GM20000 (cell line): ENCODE measurements at regions not wholly inside any gene's neighbourhood (a gene's known extent, or its start where the extent isn't known, plus 50 kb on each side); places are given as distances from the start of the nearest gene placed in this dataset.

Experiments
- DNase-seq: peaks from one replicate; pipeline ENCODE4 v3.0.0; 2012; ENCODE audit warnings: low spot score
- TF ChIP-seq, protein P1 (sequence below): IDR thresholded peaks from 2 replicates; pipeline ENCODE4 v1.5.1; 2012; ENCODE audit warnings: mild to moderate bottlenecking, control low read depth; ENCODE audit errors: extremely low read depth, missing control alignments

DNA sequence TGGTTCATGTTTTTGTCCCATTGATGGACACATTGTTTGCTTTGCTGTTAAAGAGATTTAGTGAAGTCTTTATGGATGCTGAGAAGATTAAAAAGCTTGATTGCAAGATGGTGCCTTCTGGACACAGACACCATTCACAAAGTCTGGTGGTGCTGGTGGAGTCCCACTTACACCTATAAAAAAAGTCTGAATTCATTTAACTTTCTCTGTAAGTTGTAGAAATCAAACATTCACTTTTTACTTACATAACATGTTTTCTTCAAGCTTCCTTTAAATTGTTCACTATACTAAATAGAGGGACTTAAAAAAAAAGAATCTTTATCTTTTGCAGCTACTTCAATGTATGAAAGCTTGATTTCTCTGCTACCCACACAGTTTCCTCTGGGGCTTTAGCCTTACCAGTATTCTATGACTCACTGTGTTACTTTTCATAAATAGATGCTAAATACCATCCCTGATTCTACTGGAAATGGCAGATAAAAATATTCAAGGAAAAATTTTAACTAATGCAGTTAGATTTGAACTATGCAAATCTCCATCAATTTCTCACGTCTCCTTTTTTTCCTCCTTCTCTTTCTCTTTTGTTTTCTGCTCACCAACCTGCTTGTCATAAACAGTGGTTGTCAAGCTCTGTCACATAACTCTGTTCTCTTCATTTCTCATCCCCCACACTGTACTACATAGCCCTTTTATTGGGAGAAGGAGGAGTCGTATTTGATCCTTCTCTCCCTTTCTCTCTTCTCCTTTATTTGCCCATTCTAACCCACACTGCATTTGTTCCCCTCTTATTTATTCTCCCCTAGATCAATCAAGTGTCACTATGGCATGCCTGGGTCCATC, 89.7 kb downstream of the FAM76B start:
- TF ChIP-seq, protein P1, sequence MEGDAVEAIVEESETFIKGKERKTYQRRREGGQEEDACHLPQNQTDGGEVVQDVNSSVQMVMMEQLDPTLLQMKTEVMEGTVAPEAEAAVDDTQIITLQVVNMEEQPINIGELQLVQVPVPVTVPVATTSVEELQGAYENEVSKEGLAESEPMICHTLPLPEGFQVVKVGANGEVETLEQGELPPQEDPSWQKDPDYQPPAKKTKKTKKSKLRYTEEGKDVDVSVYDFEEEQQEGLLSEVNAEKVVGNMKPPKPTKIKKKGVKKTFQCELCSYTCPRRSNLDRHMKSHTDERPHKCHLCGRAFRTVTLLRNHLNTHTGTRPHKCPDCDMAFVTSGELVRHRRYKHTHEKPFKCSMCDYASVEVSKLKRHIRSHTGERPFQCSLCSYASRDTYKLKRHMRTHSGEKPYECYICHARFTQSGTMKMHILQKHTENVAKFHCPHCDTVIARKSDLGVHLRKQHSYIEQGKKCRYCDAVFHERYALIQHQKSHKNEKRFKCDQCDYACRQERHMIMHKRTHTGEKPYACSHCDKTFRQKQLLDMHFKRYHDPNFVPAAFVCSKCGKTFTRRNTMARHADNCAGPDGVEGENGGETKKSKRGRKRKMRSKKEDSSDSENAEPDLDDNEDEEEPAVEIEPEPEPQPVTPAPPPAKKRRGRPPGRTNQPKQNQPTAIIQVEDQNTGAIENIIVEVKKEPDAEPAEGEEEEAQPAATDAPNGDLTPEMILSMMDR = no peak
- DNase-seq = no peak

DNA sequence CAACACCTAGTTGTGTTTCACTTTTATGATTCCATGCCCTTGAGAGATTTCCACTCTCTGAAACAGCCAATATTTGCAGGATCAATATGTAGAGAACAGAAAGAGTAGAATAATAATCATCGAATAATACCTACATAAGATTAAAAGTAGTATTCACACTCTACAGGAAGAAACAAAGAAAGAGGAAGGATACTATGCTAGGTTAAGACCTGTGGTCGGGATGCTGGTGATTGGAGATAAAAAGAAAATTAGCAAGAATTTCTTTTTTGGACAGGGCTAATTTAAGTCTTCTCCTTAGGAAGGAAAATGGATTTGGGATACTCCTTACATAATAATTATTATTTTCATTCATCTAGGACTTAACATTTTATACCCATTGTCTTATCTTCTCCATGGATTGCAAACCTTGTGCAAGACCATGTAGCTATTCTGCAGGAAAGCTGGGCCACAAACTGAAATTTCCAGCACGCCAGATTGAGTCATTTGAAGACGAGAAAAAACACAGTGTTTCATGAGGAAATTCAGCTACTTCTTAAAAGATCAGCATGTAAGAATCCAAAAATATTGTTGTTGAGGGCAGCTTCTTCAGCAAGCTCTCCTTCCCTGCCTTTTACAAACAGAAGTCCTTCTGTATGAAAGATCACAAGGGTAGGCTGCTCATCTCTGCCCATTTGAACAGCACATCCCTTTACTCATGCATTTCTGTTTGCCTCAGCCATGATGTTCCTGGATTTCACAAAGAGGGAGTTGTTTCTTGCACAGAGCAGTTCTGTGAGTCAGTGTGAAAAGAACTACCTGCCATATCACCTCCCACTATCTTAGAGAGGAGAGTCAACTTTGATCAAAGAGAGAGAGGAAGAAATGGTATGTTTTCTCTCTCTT, 90.7 kb downstream of the FAM76B start:
- DNase-seq = no peak
- TF ChIP-seq, protein P1 = no peak

DNA sequence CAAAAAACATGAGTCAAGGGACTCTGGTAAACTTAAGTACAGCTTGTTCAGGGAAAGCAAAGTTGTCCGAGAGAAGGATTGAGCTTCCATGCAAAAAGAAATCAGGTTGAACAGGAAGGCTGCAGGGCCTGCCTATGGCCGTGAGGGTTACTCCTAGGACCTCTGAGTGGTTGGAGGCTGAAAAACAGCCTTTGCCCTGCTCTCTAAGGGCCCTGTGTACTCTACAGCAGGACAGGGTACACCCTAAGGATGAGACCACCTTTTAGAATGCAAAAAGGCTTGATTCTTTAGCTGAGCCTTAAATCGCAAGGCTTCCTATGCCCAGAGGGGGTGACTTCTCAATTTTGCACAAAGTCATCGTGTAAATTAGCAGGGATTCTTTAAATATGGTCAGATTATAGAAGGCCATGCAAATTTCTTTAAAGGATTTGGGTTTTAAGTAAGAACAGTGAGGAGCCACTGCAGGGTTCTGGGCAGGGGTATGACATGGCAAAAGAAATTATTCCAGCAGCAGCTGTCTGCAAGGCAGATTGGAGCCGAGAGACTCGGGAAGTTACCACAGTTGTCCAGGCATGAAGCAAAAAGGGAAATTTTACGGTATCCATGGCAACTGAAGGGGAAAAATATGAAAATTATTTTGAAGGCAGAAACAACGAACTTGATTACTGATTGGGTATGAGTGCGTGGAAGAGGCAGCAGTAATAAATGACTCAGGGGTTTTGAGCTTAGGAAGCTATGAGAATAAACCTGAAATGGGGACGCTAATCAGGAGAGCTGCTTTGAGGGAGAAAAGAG, 91.8 kb downstream of the FAM76B start:
- DNase-seq = no peak
- TF ChIP-seq, protein P1 = no peak

DNA sequence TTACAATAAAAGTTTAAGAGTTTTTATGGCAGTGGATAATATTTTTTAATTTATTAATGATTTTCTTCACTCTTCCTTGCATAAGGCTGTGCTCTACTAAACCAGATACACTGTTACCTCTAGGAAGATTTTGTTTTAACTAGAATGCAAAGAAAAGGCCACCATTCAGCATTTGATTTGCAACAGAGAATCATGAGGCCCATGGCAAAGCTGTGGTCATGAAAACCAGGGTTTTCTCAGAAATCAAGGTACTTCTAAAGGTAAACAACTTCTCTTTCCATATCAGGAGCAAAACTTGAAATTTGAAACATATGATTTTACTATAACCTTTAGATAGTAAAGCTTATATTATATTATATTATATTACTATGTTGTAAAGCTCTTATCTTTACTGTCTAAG, 94.4 kb downstream of the FAM76B start:
- no peak for DNase-seq
- TF ChIP-seq, protein P1 = no peak

DNA sequence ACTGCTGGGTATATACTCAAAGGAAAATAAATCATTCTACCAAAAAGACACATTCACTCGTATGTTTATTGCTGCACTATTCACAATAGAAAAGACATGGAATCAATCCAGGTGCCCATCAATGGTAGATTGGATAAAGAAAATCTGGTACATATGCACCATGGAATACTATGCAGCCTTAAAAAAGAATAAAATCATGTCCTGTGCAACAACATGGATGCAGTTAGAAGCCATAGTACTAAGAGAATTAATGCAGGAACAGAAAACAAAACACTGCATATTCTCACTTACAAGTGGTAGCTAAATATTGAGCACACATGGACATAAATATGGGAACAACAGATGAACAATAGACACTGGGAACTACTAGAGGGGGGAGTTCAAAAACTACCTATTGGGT, 96.3 kb downstream of the FAM76B start:
- no peak for DNase-seq
- TF ChIP-seq, protein P1 = no peak

DNA sequence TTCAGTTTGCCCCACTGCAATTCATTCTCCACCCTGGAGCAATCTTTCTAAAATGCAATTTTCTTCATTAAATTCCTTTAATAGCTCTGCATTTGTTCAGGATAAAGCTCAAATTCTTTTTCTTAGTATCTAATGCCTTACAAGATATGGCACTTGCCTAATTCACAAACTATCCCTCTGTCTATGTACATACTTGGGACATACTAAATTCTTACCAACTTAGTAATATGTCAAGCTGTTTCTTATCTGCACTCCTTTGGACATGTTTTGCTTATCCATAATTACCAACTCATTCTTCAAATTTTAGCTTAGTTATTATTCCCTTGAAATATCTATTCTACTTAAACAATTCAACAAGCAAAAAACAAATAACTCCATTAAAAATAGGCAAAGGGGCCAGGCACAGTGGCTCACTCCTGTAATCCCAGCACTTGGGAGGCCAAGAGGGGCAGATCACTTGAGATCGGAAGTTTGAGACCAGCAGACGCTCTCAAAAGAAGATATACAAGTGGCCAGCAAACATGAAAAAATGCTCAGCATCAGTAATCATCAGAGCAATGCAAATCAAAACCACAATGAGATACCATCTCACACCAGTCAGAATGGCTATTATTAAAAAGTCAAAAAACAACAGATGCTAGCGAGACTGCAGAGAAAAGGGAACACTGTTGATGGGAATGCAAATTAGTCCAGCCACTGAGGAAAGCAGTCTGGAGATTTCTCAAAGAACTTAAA, 96.9 kb downstream of the FAM76B start:
- TF ChIP-seq, protein P1 = no peak
- DNase-seq = no peak
